ENCODE measurements at regions not wholly inside any gene's neighbourhood (a gene's known extent, or its start where the extent isn't known, plus 50 kb on each side); places are given as distances from the start of the nearest gene placed in this dataset.
"Not testable (repeated sequence)": the region's sequence is repeated elsewhere in the genome, so short reads cannot be mapped to it uniquely, and the experiment has no call there.

GRCh38 chr17:73855720-73856333 lies 211.6 kb upstream of the SDK2 start:
- no peak for DNase-seq

- no peak for DNase-seq
These were observed 212.3 kb upstream of the SDK2 start for GRCh38 chr17:73856556-73856955.

GRCh38 chr17:73859439-73860008 lies 215.3 kb upstream of the SDK2 start:
- DNase-seq = not testable (repeated sequence)

- no peak for DNase-seq
These were observed 217.3 kb upstream of the SDK2 start for GRCh38 chr17:73861543-73861942.

GRCh38 chr17:73863761-73864535 lies 219.7 kb upstream of the SDK2 start:
- DNase-seq = no peak

- DNase-seq = no peak
These were observed 221.6 kb upstream of the SDK2 start for GRCh38 chr17:73865831-73866230.

GRCh38 chr17:73867056-73867455 lies 222.8 kb upstream of the SDK2 start:
- DNase-seq = no peak

GRCh38 chr17:73870068-73870467 lies 225.8 kb upstream of the SDK2 start:
- no peak for DNase-seq

- no peak for DNase-seq
These were observed 226.2 kb upstream of the SDK2 start for GRCh38 chr17:73870473-73870872.

GRCh38 chr17:73872816-73873215 lies 228.6 kb upstream of the SDK2 start:
- DNase-seq = no peak

GRCh38 chr17:73874008-73874720 lies 229.9 kb upstream of the SDK2 start:
- DNase-seq = no peak

- DNase-seq = no peak
These were observed 231.1 kb upstream of the SDK2 start for GRCh38 chr17:73875346-73875745.

GRCh38 chr17:73877962-73878361 lies 233.7 kb upstream of the SDK2 start:
- DNase-seq = no peak

GRCh38 chr17:73878923-73879322 lies 234.7 kb upstream of the SDK2 start:
- DNase-seq = no peak

GRCh38 chr17:73879987-73880386 lies 235.7 kb upstream of the SDK2 start:
- no peak for DNase-seq

GRCh38 chr17:73882590-73882989 lies 238.3 kb upstream of the SDK2 start:
- DNase-seq = no peak

GRCh38 chr17:73883175-73883574 lies 238.9 kb upstream of the SDK2 start:
- DNase-seq = no peak

- DNase-seq = no peak
These were observed 243.5 kb upstream of the SDK2 start for GRCh38 chr17:73887739-73888138.

- DNase-seq = no peak
These were observed 244.6 kb upstream of the SDK2 start for GRCh38 chr17:73888862-73889261.

GRCh38 chr17:73889439-73889838 lies 245.2 kb upstream of the SDK2 start:
- no peak for DNase-seq

- no peak for DNase-seq
These were observed 246.7 kb upstream of the SDK2 start for GRCh38 chr17:73890831-73891405.

GRCh38 chr17:73895157-73895556 lies 250.9 kb upstream of the SDK2 start:
- DNase-seq = no peak

- DNase-seq = no peak
These were observed 252.7 kb upstream of the SDK2 start for GRCh38 chr17:73896966-73897365.

Measured in CD4-positive, alpha-beta T cell treated with Interleukin-4 for 4 hours (primary cell).